ENCODE measurements at regions not wholly inside any gene's neighbourhood (a gene's known extent, or its start where the extent isn't known, plus 50 kb on each side); places are given as distances from the start of the nearest gene placed in this dataset.
"Not testable (repeated sequence)": the region's sequence is repeated elsewhere in the genome, so short reads cannot be mapped to it uniquely, and the experiment has no call there.

DNA sequence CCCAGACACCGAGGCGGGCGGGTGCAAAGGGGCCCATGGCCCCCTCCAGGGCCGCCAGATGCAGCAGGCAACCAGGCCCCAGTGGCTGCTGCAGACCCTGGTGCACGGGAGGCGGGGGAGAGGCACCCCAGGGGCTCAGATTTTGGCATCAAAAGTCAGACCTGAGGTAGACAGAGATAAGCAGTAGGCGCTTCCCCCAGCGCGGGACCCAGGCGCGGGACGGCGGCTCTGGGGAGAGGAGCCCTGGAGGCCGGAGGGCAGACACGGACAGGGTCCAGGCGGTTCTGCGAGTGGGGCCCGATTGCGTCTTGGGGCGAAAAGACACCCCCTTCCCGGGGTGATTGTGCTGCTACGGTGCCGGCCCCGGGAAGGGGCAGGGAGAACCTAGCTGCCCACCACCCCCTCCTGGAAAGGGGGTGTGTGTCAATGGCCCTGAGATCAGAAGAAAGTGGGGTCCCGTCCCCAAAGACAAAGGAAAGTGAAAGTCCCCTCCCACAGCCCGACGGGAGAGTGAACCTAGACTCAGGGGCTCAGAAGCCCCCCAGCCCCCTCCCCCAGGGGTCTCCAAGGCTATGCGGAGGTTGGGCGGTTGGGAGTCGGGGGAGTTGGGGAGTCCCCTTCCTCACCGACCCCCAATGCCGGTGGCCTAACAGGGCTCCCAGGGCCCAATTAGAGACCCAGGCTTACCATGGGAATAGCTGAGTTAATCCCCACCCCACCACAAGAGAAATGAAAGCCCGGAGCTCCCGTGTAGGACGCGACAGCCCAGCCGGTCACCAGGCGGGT, 178.5 kb downstream of the SPATA31A1 start:
- DNase-seq; H3K4me3 Mint-ChIP-seq (ENCODE audit: unreplicated experiment); H3K27me3 Mint-ChIP-seq (ENCODE audit: unreplicated experiment); H3K27ac Mint-ChIP-seq (ENCODE audit: unreplicated experiment); H3K4me1 Mint-ChIP-seq (ENCODE audit: low read depth, unreplicated experiment); H3K9me3 Mint-ChIP-seq (ENCODE audit: unreplicated experiment); H3K36me3 Mint-ChIP-seq (ENCODE audit: unreplicated experiment): not testable (repeated sequence)

- H3K4me3 Mint-ChIP-seq (ENCODE audit: unreplicated experiment); H3K9me3 Mint-ChIP-seq (ENCODE audit: unreplicated experiment); H3K36me3 Mint-ChIP-seq (ENCODE audit: unreplicated experiment); DNase-seq; H3K27me3 Mint-ChIP-seq (ENCODE audit: unreplicated experiment); H3K27ac Mint-ChIP-seq (ENCODE audit: unreplicated experiment); H3K4me1 Mint-ChIP-seq (ENCODE audit: low read depth, unreplicated experiment): not testable (repeated sequence)
Measured at GRCh38 chr9:39534897-39535296, 179.4 kb downstream of the SPATA31A1 start.

DNA sequence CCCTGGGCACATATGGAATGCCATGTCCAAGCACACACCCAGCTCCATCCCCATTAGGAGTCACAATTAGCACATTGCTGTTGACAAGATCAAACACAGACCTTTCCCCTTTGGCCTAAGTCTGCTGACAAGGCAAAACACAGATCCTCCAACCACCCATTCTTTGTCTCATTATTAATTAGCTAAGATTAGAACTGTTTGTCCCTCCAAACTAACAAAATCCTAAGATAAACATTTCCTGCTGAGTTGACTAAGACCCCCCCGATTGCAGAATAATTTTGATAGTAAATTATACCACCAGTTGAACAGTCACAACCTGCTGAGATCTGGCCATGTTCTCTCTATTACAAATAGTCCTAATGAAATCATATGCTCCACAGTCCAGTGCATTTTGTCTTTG, 186.7 kb downstream of the SPATA31A1 start:
- not testable (repeated sequence) for H3K36me3 Mint-ChIP-seq (ENCODE audit: unreplicated experiment); H3K4me1 Mint-ChIP-seq (ENCODE audit: low read depth, unreplicated experiment); H3K4me3 Mint-ChIP-seq (ENCODE audit: unreplicated experiment); H3K27ac Mint-ChIP-seq (ENCODE audit: unreplicated experiment); H3K27me3 Mint-ChIP-seq (ENCODE audit: unreplicated experiment); H3K9me3 Mint-ChIP-seq (ENCODE audit: unreplicated experiment); DNase-seq

- H3K27me3 Mint-ChIP-seq (ENCODE audit: unreplicated experiment); H3K4me3 Mint-ChIP-seq (ENCODE audit: unreplicated experiment); DNase-seq; H3K27ac Mint-ChIP-seq (ENCODE audit: unreplicated experiment); H3K4me1 Mint-ChIP-seq (ENCODE audit: low read depth, unreplicated experiment); H3K9me3 Mint-ChIP-seq (ENCODE audit: unreplicated experiment); H3K36me3 Mint-ChIP-seq (ENCODE audit: unreplicated experiment): not testable (repeated sequence)
Measured at GRCh38 chr9:39545079-39545478, 189.6 kb downstream of the SPATA31A1 start.

DNA sequence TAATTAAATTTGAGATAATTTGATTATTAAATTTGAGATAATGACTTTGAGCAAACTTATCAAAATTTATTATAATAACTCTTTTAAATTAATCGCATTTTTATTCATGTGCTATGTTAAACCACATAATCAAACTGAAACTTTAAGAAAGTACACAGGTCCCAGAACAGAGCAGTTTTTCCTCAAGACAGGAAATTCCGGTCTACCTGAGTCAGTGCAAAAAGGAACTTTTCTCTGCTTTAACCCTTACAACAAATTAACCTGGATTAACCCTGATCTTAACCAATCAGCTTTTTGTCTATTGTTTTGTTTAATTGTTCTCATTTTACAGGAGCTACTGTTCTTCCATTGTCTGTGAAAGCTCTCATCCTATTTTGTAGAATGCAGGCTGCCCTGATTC, 195.1 kb downstream of the SPATA31A1 start:
- DNase-seq; H3K4me3 Mint-ChIP-seq (ENCODE audit: unreplicated experiment); H3K36me3 Mint-ChIP-seq (ENCODE audit: unreplicated experiment); H3K27ac Mint-ChIP-seq (ENCODE audit: unreplicated experiment); H3K9me3 Mint-ChIP-seq (ENCODE audit: unreplicated experiment); H3K4me1 Mint-ChIP-seq (ENCODE audit: low read depth, unreplicated experiment); H3K27me3 Mint-ChIP-seq (ENCODE audit: unreplicated experiment): not testable (repeated sequence)

DNA sequence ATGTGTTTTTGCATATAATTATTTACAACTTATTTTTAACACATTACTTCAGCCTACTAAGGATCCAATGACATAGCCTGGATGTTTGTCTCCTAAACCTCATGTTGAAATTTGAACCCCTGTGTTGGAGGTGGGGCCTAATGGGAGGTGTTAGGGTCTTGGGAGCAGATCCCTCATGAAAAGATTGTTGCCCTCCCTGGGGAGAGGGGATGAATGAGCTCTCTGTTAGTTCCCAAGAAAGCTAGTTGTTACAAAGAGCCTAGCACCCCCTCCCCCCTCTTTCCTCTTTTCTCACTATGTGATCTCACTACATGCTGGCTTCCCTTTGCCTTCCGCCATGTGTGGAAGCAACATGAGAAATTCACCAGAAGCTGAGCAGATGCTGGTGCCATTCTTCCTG, 196.1 kb downstream of the SPATA31A1 start:
- H3K4me1 Mint-ChIP-seq (ENCODE audit: low read depth, unreplicated experiment); H3K36me3 Mint-ChIP-seq (ENCODE audit: unreplicated experiment); H3K27me3 Mint-ChIP-seq (ENCODE audit: unreplicated experiment); H3K27ac Mint-ChIP-seq (ENCODE audit: unreplicated experiment); H3K4me3 Mint-ChIP-seq (ENCODE audit: unreplicated experiment); H3K9me3 Mint-ChIP-seq (ENCODE audit: unreplicated experiment): not testable (repeated sequence)
- peak; percentile 26 for DNase-seq

GRCh38 chr9:39552242-39552881, 196.9 kb downstream of the SPATA31A1 start:
- not testable (repeated sequence) for H3K36me3 Mint-ChIP-seq (ENCODE audit: unreplicated experiment); H3K27me3 Mint-ChIP-seq (ENCODE audit: unreplicated experiment); DNase-seq; H3K4me3 Mint-ChIP-seq (ENCODE audit: unreplicated experiment); H3K4me1 Mint-ChIP-seq (ENCODE audit: low read depth, unreplicated experiment); H3K9me3 Mint-ChIP-seq (ENCODE audit: unreplicated experiment)
- peak overlapping the region; percentile 85 for H3K27ac Mint-ChIP-seq (ENCODE audit: unreplicated experiment)

DNA sequence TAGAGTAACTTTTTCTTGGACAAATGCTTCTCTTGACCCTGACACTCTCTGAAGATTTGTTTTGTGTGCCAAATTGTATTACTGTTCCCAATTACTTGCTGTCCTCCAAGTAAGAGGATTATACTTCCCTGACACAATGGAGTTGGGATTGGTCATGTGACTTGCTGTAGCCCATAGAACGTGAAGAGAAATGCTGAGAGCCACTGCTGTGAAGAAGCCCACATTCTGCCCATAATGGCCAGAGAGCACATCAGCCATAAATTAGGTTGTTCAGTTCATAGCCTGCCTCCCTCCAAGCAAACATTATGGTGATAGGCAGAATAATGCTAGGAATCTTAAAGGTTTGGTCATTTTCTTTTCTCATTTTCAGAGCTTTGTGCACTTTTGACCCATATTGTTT, 198.9 kb downstream of the SPATA31A1 start:
- not testable (repeated sequence) for H3K4me3 Mint-ChIP-seq (ENCODE audit: unreplicated experiment); H3K27ac Mint-ChIP-seq (ENCODE audit: unreplicated experiment); H3K36me3 Mint-ChIP-seq (ENCODE audit: unreplicated experiment)

GRCh38 chr9:39559384-39559783, 203.9 kb downstream of the SPATA31A1 start:
- not testable (repeated sequence) for H3K4me3 Mint-ChIP-seq (ENCODE audit: unreplicated experiment); H3K27me3 Mint-ChIP-seq (ENCODE audit: unreplicated experiment); H3K9me3 Mint-ChIP-seq (ENCODE audit: unreplicated experiment); H3K27ac Mint-ChIP-seq (ENCODE audit: unreplicated experiment); H3K36me3 Mint-ChIP-seq (ENCODE audit: unreplicated experiment); H3K4me1 Mint-ChIP-seq (ENCODE audit: low read depth, unreplicated experiment)
- TF ChIP-seq CTCF (IDR thresholded peaks at IDR 0.05; ENCODE audit: partially characterized antibody, unreplicated experiment) = peak; percentile 24
- DNase-seq = peak; percentile 72

More for the DNA sequence above, 198.9 kb downstream of the SPATA31A1 start:
- not testable (repeated sequence) for DNase-seq; H3K27me3 Mint-ChIP-seq (ENCODE audit: unreplicated experiment); H3K4me1 Mint-ChIP-seq (ENCODE audit: low read depth, unreplicated experiment); H3K9me3 Mint-ChIP-seq (ENCODE audit: unreplicated experiment)

DNA sequence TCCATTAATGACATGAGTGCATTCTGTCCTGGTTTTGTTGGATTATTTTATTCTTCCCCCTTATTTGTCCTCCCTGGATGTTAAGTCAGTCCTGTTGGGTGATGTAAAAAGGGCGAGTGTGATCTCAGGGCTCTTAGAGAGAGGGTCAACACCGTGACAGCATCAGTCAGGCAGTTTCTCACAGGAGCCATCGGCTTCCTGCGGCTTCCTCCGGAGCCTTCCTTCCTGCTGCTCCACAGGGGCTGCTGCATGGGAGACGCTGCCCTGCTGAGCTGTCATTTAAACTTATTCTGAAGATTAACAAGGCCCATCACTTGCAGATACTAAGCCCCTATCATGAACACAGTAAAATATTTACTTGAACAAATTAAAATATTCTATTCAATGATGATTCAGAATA, 211.3 kb downstream of the SPATA31A1 start:
- DNase-seq; H3K4me1 Mint-ChIP-seq (ENCODE audit: low read depth, unreplicated experiment); H3K27me3 Mint-ChIP-seq (ENCODE audit: unreplicated experiment); H3K4me3 Mint-ChIP-seq (ENCODE audit: unreplicated experiment); H3K9me3 Mint-ChIP-seq (ENCODE audit: unreplicated experiment); H3K36me3 Mint-ChIP-seq (ENCODE audit: unreplicated experiment): not testable (repeated sequence)
- H3K27ac Mint-ChIP-seq (ENCODE audit: unreplicated experiment) = peak overlapping the region; percentile 70

GRCh38 chr9:39567396-39567795, 211.9 kb downstream of the SPATA31A1 start:
- not testable (repeated sequence) for H3K27me3 Mint-ChIP-seq (ENCODE audit: unreplicated experiment); H3K4me3 Mint-ChIP-seq (ENCODE audit: unreplicated experiment); DNase-seq; H3K4me1 Mint-ChIP-seq (ENCODE audit: low read depth, unreplicated experiment); H3K9me3 Mint-ChIP-seq (ENCODE audit: unreplicated experiment); H3K36me3 Mint-ChIP-seq (ENCODE audit: unreplicated experiment); H3K27ac Mint-ChIP-seq (ENCODE audit: unreplicated experiment)
